ENCODE measurements at regions not wholly inside any gene's neighbourhood (a gene's known extent, or its start where the extent isn't known, plus 50 kb on each side); places are given as distances from the start of the nearest gene placed in this dataset.
"Not testable (repeated sequence)": the region's sequence is repeated elsewhere in the genome, so short reads cannot be mapped to it uniquely, and the experiment has no call there.

DNA sequence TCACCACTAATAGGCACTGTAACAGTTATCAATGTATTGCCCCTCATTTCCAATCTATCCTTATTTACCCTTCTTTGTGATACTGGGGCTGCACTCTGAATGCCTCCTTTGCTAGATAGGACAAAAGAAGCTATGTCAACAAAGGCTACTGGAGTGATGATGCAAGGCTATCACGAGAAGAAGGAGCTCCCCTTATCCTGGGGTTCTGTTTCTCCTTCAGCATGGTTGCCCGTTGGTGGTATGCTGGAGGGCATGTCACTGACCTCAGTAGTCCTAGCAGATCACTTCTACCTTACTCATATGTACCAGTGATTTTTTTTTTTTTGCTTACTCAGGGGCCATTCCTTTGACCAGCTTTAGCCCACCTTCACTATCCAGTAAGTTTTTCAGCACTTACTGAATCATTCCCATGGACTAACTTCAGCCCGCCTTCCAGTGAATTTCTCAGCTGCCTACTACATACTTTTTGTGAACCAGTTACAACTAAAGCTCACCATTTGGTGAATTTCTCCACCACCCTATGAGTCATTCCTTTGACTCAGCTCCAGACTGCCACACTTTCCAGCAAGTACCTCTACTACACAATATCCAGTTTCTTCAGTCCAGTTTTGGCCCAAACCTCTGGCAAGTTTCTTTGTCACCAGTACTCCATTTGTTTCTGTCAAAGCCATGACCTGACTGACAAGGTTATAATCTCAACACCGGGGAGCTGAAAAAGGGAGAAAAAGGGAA lies 944.5 kb downstream of the KCNT2 start:
- DNase-seq (ENCODE audit: low spot score), result no peak

DNA sequence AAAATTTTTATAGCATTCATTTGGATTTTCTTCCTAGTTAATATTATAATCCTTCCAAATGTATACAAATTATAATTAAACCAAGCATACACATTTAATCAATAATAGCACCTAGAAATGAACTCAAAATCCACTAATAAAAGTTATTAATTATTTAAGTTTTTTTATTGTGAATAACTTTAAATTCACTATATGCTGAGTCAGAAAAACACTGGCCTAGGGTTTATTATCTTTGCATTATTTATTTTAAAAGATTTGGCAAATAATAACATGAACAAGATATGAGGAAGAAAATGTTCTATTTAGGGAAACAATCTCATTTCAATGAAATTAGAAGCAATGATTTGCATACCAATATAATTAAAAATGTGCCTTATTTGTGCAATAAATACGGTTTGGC lies 951.5 kb downstream of the KCNT2 start:
- DNase-seq (ENCODE audit: low spot score), result no peak

DNA sequence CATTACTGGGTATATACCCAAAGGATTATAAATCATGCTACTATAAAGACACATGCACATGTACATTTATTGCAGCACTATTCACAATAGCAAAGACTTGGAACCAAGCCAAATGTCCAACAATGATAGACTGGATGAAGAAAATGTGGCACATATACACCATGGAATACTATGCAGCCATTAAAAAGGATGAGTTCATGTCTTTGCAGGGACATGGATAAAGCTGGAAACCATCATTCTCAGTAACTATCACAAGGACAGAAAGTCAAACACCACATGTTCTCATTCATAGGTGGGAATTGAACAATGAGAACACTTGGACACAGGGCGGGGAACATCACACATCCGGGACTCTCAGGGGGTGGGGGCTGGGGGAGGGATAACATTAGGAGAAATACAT lies 959.4 kb downstream of the KCNT2 start:
- not testable (repeated sequence) for DNase-seq (ENCODE audit: low spot score)

DNA sequence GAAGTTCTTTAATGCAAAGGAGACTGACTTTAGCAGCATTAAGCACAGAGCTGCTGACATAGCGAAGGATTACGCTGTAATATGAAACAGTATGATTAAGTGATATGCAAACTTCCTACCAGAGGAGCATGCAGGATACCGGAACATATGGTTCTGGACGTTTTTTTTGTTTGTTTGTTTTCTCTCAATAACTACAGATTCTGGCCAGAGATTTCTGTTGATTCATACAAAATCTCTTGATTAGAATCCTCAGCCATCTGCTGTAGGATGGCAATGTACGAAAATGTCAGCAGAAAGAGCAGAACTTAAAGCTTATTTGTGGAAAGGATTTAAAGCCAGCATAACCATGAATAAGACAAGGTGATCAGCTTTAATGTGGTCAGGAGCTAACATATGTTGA lies 970.7 kb downstream of the KCNT2 start:
- no peak for DNase-seq (ENCODE audit: low spot score)

DNA sequence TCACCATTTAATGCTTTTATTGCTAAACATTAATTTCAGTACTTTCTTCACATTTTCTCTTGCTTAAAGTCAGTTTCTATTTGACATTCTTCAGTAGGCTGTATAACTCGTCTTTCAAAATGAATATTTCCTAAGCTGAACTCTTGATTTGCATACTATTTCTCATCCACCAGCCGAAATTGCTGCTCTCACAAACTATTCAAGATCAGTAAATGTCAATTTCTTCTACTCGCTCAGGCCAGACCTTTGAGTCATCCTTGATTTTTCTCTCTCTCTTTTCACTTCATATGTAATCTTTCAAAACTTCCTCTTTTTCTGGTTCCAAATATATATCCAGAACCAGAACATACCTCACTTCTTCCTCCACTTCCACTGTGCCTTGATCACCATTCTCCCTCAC lies 990.0 kb downstream of the KCNT2 start:
- DNase-seq (ENCODE audit: low spot score), result no peak

DNA sequence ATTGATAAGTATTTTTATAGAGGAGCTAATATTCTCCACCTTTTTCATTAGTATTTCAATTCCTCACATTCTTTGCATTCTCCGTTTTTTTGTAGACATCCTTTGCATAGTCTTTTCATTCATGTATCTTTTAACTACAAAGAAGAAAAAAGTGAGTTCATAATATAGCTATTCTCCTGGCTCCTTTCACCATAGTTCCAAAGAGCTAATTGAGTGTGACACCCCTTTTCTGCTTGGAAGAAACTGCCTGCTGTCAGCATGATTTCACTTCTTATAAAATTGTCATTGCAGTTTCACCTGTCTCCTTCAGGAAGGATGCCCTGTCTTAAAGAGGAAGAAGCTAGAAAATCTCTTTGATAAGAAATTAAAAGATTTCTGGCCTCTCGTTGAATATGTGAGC lies 991.1 kb downstream of the KCNT2 start:
- DNase-seq (ENCODE audit: low spot score), result no peak

DNA sequence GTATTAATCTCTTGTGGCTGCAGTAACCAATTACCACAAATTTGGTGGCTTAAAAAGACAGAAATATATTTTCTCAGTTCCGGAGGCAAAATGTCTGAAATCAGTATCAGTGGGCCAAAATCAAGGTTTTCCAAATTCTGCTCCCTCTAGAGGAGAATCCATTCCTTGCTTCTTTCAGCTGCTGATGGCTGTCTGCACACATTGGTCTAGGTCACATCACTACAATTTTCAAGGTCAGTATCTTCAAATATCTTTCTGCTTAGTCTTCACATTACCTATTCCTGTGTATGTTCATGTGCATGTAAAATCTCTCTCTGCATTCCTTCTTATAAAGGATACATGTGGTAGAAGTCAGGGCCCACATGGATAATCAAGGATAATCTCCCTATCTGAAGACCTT lies 999.4 kb downstream of the KCNT2 start:
- DNase-seq (ENCODE audit: low spot score), result no peak

DNA sequence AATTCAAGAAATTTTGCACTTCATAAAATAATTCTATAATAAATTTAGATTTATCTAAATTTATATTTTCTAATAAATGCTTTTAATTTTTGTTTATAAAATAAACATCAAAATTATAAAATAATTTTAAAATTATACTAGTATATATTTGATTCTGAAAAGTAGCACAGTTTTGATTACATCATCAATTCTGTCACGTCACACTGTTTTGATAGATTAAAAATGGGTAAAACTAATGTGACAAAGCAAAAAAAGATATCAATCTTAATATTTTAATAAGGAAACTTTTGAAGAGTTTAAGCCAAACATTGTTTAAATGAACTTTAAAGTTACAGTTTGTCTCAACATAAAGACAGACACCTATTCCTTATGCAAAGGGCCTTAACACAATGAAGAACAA lies 1001.8 kb downstream of the KCNT2 start:
- DNase-seq (ENCODE audit: low spot score), result no peak

DNA sequence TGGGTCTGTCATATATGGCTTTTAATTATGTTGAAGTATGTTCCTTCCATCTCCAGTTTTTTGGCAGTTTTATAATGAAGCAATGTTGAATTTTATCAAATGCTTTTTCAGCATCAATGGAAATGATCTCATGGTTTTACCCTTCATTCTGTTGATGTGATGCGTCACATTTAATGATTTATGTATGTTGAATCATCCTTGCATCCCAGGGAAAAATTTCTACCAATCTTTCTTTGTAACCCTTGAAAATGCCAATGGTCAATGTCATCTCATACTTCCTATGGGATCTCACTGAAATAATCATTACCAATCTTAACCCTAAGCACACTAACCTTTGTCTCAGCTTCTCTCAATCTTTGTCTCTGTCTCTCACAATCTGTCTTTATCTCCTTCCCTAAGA lies 1004.0 kb downstream of the KCNT2 start:
- no peak for DNase-seq (ENCODE audit: low spot score)

DNA sequence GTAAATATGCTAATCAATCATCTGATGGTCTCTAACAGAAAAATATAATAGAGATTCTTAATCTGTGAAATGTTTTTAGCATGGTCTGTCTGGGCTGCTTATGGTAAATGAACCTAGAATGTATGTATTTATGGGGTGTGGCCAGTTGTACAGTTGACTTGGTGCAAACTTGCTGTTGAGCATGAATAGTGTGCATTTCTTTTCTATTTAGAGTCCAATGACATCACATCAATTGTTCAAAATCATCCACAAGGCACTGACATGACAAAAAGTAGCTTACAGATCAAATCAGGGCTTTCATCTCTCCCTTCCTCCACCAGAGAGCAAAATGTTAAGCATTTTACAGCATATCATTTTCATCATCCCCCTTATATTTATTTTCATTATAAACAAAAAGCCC lies 1010.3 kb downstream of the KCNT2 start:
- no peak for DNase-seq (ENCODE audit: low spot score)

DNA sequence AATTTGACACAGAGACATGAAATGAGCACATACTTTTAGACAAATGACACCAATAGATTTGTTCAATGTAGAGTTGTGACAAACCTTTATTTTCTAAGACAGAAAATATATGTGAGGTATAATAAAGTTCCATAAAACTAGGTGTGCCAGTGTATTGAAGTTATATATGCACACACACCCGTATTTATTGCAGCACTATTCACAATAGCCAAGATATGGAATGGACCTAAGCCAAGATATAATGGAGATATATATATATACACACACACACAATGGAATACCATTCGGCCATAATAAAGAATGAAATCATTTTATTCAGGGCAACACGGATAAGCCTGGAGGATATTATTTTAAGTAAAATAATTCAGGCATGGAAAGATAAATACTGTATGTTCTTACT lies 1013.5 kb downstream of the KCNT2 start:
- no peak for DNase-seq (ENCODE audit: low spot score)

DNA sequence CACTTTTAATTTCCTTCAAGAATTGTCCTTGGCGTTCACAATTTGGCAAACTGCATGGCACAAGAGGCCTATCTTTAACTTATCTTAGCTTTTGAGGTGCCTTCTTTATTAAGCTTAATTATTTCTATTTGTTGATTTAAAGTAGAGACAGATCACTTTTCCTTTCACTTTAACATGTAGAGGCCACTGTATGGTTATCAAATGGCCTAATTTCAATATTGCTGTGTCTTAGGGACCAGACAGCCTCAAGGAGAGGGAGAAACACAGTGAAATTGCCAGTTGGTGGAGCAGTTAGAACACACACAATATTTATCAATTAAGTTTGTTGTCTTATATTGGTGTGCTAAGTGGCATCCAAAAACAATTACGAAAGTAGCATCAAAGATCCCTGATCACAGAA lies 1013.9 kb downstream of the KCNT2 start:
- no peak for DNase-seq (ENCODE audit: low spot score)

DNA sequence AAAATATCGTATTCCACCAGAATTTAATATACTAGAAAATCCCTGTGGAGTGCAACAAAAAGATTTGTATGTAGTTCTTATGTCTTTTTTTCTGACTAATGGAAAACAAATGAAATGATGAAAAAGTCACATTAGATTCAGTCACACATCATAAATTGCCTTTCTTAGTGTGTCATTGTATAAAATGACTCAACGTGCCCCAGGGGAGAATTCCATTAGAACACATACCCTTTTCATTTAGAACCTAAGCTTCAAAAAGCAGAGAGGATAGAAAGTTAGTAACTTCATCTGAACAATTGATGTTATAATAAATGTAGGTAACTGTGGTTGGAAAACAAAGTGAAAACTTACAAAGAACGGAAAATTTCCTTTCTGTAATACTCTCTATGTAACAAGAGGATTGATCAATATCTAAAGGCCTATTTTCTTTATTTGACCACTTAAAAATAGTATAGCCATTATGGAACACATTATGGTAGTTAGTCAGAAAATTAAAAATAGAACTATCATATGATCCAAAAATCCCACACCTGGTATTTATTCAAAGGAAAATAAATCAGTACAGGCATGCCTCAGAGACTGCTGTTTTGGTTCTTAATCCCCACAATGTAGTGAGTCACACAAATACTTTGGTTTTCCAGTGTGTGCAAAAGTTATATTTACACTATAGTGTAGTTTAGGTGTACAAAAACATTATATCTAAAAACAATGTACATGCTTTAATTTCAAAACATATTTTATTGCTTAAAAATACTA lies 1016.1 kb downstream of the KCNT2 start:
- no peak for DNase-seq (ENCODE audit: low spot score)

DNA sequence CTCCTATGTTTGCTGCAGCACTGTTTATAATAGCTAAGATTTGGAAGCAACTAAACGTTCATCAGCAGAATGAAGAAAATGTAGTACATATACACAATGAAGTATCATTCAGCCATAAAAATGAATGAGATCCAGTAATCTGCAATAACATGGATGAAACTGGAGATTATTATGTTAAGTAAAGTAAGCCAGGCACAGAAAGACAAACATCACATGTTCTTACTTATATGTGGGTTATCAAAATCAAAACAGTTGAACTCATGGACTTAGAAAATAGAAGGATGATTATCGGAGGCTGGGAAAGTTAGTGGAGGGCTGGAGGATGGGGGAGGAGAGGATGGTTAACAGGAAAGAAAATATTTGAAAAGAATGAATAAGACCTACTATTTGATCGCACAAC lies 1017.6 kb downstream of the KCNT2 start:
- no peak for DNase-seq (ENCODE audit: low spot score)

DNA sequence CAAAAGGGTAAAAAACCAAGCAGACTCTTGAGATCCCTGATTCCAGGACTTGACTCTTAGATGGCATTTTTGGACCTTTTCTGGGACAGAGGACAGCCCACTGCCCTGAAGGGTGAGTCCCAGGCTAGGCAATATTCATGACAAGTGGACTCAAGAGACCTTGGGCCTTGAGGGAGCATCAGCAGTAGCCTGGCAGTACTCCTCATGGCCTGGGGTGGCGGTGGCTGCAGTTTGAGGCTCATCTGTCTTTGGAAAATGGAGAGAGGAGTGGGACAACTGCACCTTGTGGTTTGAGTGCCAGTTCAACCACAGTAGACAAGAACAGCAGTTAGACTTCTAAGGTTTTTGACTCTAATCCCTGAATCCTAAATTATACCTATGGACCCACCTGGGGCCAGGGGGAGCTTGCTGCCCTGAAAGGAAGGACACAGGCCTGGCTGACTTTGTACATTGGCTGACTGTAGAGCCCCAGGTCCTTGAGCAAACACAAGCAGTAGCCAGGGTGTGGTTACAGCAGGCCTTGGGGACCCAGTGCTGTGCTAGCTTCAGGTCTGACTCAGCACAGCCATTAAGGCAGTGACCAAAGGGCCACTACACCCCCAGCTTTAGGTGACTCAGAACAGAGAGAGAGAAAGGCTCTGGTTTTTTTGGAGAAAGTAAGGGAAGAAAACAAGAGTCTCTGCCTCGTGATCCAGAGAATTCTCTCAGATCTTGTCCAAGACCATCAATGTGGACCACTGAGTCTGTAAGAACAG lies 1023.2 kb downstream of the KCNT2 start:
- no peak for DNase-seq (ENCODE audit: low spot score)

DNA sequence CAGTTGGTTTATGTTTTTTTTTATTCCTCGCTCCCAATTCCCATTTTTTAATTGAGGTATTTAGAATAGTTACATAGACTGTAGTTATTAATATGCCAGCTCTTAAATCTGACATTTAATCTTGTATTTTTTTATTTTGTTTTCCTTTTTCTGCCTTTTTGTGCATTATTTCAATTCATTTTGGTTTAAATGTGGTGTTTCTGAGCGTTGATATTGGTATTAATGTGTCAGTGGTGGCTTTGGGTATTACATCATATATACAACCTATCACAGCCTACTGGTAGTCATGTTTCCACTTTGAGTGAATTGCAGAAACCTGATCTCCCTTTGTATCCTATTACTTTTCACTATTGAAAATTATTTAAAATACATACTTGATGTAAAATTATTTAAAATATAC lies 1027.3 kb downstream of the KCNT2 start:
- DNase-seq (ENCODE audit: low spot score), result no peak

DNA sequence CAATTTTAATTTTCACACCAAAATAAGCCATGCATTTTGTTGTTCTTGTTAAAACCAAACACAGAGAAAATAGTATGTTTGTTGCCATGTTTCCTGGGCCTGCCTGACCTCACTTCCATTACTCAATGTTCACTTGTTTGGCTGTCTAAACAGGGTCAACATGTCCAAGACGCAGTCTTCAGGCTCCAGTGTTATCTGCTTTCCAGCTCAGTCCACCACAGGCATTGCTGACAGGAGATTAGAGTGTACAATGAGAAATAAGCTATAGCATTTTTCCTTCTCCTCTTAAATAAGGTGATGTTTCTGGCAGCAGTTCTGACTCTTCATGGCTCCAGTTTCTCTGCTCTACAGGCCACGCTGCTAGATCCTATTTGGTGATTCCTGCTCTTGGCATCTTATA lies 1030.5 kb downstream of the KCNT2 start:
- DNase-seq (ENCODE audit: low spot score), result no peak

DNA sequence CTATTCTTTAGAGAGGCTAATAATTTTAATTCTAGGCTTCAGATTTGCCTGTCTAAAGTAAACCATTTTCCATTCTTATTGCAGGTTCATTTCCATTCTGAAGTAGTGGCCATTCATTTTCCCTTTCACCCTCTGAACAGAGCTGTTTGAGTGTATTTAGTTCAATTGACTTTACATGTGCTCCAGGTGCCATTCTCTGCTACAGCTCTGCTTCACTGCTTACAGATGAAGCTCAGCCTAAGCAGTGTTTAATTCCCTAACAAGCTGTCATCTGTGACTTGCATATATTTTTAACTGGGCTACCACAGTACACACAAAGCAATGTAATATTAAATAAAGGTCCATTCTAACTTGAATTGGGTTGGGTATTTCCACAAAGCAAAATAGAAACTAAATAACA lies 1031.6 kb downstream of the KCNT2 start:
- no peak for DNase-seq (ENCODE audit: low spot score)

DNA sequence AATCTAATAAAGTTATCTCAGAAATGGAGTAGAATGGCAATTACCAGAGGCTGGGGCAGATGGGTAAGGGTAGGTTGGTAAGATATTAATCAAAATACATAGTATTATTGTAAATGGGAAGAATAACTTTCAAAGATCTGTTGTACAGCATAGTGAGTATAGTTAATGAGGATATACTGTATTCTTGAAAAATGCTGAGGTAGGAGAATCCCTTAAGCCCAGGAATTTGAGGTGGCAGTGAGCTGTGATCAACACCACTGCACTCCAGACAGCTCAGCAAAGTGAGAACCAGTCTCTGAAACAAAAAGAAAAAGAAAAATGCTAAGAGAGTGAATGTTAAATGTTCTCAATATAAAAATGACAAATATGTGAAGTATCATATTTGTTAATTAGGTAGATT lies 1033.7 kb downstream of the KCNT2 start:
- no peak for DNase-seq (ENCODE audit: low spot score)

DNA sequence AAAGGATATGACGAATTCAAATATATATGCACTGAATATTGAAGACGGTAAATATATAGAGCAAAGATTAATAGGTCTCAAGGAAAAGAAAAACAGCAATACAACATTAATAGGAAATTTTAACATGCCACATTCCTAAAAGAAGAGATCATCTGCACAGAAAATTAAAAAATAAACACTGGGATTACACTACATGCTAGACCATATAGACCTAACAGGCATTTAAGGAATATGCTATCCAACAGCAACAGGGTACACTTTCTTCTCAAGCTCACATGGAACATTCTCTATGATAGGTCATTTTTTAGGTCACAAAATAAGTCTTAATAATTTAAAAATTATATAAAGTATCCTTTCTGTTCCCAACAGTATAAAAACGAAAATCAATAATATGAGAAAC lies 1038.3 kb downstream of the KCNT2 start:
- DNase-seq (ENCODE audit: low spot score), result no peak

DNA sequence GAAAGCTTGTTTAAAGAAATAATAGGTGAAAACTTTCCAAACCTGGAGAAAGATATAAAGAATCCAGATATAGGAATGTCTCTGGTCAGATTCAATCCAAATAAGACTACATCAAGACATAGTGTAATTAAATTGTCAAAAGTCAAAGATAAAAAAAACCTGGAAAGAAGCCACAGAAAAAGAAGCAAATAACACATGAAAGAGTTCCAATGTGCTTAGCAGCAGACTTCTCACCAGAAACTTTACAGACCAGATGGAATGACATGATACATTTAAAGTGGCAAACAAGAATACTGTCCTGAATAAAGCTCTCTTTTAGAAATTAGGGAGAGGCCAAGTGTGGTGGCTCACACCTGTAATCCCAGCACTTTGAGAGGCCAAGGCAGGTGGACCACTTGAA lies 1039.9 kb downstream of the KCNT2 start:
- DNase-seq (ENCODE audit: low spot score), result no peak

DNA sequence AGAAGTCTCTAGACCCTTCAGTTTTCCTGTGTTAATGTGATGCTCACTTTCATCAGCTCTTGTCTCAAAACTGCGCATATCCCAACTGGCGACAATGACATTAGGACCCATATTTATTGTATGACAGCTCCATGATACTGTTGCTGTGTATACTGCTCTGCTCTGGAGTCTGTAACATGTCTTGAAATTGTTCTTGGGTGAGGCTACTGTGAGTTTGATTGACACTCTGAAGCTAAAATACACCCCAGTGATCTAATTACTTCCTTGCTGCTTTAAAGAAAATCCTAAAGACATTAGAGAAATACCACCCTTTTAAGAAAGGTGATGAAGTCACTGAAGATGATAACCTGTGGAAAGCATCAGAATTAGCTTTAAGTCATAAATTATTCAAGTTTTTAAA lies 1046.2 kb downstream of the KCNT2 start:
- no peak for DNase-seq (ENCODE audit: low spot score)
